ENCODE measurements at regions not wholly inside any gene's neighbourhood (a gene's known extent, or its start where the extent isn't known, plus 50 kb on each side); places are given as distances from the start of the nearest gene placed in this dataset.

DNA sequence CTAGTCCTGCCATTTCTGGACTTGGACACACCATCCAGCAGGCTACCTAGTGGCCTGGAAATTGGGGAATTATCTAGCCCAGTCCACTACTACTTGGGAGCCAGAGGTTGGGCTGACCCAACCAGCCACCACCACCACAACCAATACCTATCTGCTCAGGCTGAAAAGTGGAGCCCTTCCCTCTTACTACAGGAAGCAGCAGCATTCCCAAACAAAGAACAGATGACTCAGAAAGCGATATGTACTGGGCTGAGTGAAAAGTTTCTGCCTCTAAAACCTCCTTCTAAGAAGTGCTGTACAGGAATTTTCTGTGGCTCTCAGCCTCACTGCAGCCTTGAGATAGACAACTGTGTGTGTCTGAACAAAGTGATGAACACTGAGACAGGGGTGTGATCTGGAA, 279.4 kb downstream of the CDH10 start:
- no peak for TF ChIP-seq POLR2AphosphoS5 (IDR thresholded peaks at IDR 0.05; ENCODE audit: borderline replicate concordance, low read depth, low read length)
- TF ChIP-seq FOXP2 (optimal IDR thresholded peaks at IDR 0.05; ENCODE audit: control extremely low read depth, extremely low read length, insufficient read depth): no peak

Data from SK-N-MC (cell line).